Esophagus (tissue), 2 donors: ENCODE measurements at regions not wholly inside any gene's neighbourhood (a gene's known extent, or its start where the extent isn't known, plus 50 kb on each side); places are given as distances from the start of the nearest gene placed in this dataset.

Experiments
- H3K27ac ChIP-seq, 2 donors: one replicate each; pipeline ENCODE4 v1.5.1; 2013; ENCODE audit warnings: low read depth in 2 of 2, mild to moderate bottlenecking in 2 of 2, inconsistent platforms in 1 of 2, low read length in 1 of 2, moderate library complexity in 1 of 2
- H3K27me3 ChIP-seq, 2 donors: one replicate each; pipeline ENCODE4 v1.6.1; 2013; ENCODE audit warnings: low read length in 2 of 2, control low read depth in 1 of 2, mild to moderate bottlenecking in 1 of 2; ENCODE audit not compliant: insufficient read depth in 2 of 2, control insufficient read depth in 1 of 2
- H3K36me3 ChIP-seq, 2 donors: one replicate each; pipeline ENCODE4 v1.6.1; 2013; ENCODE audit warnings: low read length in 1 of 2; ENCODE audit not compliant: control insufficient read depth in 2 of 2, insufficient read depth in 2 of 2
- H3K4me1 ChIP-seq, 2 donors: one replicate each; pipeline ENCODE4 v1.6.1; 2013; ENCODE audit warnings: low read length in 1 of 2; ENCODE audit not compliant: control insufficient read depth in 2 of 2, insufficient read depth in 2 of 2
- H3K4me3 ChIP-seq, 2 donors: one replicate each; pipeline ENCODE4 v1.5.1; 2013; ENCODE audit warnings: low read length in 2 of 2, mild to moderate bottlenecking in 2 of 2, low read depth in 1 of 2, moderate library complexity in 1 of 2
- H3K9me3 ChIP-seq, 2 donors: one replicate each; pipeline ENCODE4 v1.6.1; 2013; ENCODE audit warnings: mild to moderate bottlenecking in 2 of 2, low read depth in 1 of 2, low read length in 1 of 2, moderate library complexity in 1 of 2; ENCODE audit not compliant: control insufficient read depth in 2 of 2, insufficient read depth in 1 of 2
- WGBS, 2 donors: extraction: QIAGEN DNeasy Blood & Tissue Kit; methylation state at CpG; one replicate each; pipeline ENCODE4 v1.1.7; 2013; 5-methylcytosine and 5-hydroxymethylcytosine counted together
- donor health status: healthy with polysubstance abuse.
- donor health status: Bipolar disorder and iron deficiency.

DNA sequence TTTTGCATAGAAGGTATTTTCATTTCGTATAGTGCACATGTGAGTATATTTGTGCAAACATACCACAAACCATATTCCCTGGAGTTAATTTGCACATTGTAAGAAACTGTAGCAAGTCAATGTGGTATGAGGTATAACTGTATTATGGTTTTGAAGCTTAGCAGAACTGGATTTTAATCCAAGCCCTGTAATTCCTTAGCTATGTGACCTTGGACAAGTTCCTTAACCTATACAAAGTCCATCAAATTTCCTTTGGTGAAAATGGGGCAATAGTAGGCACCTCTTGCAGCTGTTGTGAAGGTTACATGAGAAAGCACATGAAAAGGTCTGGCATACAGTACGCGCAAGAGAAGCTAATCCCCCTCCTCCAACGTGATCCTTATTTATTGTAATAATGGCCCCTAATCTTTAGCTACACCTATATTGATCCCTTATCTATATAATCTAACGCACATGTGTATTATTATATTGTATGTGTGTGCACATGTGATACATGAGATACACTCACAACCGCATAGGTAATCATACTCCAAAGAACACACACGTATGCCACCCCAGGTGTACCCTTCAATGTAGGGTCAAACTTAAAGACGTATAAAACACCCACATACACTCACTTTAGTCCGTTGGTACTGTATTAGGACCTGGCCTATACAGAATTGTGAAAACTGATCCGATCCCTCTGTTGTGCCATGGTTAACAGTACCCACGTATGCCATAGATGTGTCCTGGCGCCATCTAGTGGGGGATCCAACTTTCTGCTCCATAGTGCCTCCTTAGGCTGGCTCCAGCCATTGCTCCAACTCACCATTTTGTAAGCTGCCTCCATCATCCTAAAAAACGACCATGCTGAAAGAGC lies 402.9 kb upstream of the SLC14A2 start:
- 58 to 59% methylated on average over 13 of the region's 13 CpGs for WGBS, 2 donors
- H3K4me3 ChIP-seq, result no peak overlapping the region
- H3K27ac ChIP-seq, result no peak overlapping the region
- H3K9me3 ChIP-seq, result no peaks in the 10 kb centered on the region
- H3K27me3 ChIP-seq, result no peaks in the 10 kb centered on the region
- no peaks in the 10 kb centered on the region for H3K4me1 ChIP-seq
- H3K36me3 ChIP-seq, result no peaks in the 10 kb centered on the region

DNA sequence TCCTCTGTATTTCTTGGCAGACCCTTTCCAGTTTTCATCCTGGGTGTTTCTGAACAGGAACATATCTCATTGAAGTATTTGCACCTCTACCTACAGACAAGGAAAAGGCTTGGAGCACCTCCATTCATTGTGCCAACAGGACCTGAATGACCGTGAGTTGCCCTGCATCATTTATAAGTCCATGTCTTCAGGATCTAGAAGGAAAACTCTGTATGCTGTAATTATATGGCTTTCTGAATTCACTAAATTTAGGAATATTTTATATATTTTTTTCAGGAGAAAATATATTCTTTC lies 402.3 kb upstream of the SLC14A2 start:
- WGBS, 2 donors, result 94 to 100% methylated on average over 1 of the region's 1 CpG
- no peaks in the 10 kb centered on the region for H3K4me1 ChIP-seq
- H3K27me3 ChIP-seq, result no peaks in the 10 kb centered on the region
- H3K27ac ChIP-seq, result no peak overlapping the region
- no peaks in the 10 kb centered on the region for H3K9me3 ChIP-seq
- no peak overlapping the region for H3K4me3 ChIP-seq
- H3K36me3 ChIP-seq, result no peaks in the 10 kb centered on the region

DNA sequence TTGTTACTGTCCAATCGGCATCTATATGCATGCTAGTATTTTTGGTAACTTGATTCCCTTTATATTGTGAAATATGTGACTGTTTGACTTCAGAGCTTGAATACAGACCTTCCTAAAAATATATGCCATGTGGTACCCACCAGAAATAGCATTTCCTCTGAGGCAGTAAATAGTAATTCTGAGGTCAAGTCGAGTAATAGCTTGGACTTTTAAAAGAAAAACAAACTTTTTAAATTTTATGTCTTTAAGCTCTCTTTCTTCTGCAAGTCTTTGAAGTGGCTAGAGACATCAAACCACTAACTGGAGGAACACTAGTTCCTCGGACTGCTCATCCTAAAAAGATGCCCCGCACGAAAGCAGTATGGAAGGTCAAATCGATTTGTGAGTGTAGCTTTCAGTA lies 396.8 kb upstream of the SLC14A2 start:
- 76 to 81% methylated on average over 6 of the region's 6 CpGs for WGBS, 2 donors
- Histone ChIP-seq H3K9me3 (no peaks in the 10 kb centered on the region), H3K27ac (no peak overlapping the region), H3K36me3 (no peaks in the 10 kb centered on the region), H3K27me3 (no peaks in the 10 kb centered on the region), H3K4me1 (no peaks in the 10 kb centered on the region), H3K4me3 (no peak overlapping the region)

DNA sequence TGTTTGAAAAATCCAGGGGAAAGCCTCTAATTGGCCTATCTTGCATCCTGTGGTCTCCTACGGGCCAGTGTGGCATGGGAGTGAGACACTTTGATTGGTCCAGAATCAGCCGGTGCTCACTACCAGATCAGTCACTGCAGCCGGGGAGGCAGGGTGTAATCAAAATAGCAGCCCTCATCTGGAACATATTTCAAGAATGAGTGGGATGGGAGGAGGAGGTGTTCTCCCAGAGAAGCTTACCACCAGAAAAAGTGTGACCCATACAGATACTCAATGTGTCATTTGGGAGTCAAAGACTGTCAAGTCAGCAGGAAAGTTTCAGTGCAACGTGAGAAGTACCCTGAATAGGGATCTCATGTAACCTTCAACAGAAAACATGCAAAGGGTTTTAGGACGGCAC lies 393.9 kb upstream of the SLC14A2 start:
- H3K4me1 ChIP-seq, result no peaks in the 10 kb centered on the region
- no peaks in the 10 kb centered on the region for H3K9me3 ChIP-seq
- no peak overlapping the region for H3K4me3 ChIP-seq
- H3K27ac ChIP-seq, result no peak overlapping the region
- H3K27me3 ChIP-seq, result no peaks in the 10 kb centered on the region
- WGBS, 2 donors, result 81 to 86% methylated on average over 5 of the region's 5 CpGs
- no peaks in the 10 kb centered on the region for H3K36me3 ChIP-seq

DNA sequence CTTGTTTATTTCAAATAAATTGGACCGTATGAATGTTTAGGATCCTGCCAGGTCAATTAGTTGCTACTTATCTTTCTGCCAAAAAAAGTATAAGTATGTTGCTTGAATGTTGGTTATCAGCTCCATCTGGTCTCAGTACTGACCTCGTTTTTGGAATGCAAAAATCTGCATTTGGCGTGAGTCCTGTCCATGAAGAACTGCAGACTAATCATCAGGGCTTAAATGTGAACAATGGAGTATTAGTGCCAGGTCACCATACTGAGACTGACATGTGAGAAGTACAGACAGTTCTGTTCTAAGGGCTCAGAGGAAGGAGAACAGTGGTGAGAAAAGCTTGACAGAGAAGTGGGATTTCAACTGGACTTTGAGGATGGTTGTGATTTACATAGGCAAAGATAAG lies 393.1 kb upstream of the SLC14A2 start:
- Histone ChIP-seq H3K4me3 (no peak overlapping the region), H3K27me3 (no peaks in the 10 kb centered on the region), H3K36me3 (no peaks in the 10 kb centered on the region), H3K27ac (no peak overlapping the region), H3K4me1 (no peaks in the 10 kb centered on the region), H3K9me3 (no peaks in the 10 kb centered on the region)
- WGBS, 2 donors, result 45 to 49% methylated on average over 3 of the region's 3 CpGs

DNA sequence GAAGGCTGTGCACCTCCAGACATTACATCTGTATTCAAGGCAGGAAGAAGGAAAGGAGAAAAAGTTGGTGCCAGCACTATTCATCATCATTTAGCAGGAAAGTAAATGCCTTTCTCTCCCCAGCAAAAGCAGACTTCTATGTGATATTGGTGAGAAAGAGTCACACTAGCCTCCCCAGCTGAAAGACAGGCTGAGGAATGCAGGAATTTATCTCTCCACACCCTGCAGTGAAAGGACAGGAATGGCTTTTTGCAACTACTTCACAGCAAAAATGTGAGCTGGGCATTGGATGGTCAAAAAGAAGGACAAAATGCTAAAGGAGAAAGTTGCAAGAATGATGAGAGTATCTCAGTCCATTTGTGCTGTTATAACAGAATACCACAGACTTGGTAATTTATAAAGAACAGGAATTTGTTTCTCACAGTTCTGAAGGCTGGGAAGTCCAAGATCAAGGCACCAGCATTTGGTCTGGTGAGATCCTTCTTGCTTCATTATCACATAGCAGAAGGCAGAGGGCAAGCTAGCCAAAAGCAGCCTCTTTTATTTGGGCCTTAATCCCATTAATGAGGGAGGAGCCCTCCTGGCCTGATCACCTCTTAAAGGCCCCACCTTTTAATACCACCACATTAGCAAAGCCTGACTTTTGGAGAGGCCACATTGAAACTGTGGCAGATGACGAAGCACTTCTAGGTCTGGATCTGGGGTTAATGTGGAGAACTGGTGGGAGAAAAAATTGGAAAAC lies 388.1 kb upstream of the SLC14A2 start:
- Histone ChIP-seq H3K27ac (no peak overlapping the region), H3K4me3 (no peak overlapping the region), H3K9me3 (no peaks in the 10 kb centered on the region), H3K4me1 (no peaks in the 10 kb centered on the region), H3K27me3 (no peaks in the 10 kb centered on the region), H3K36me3 (no peaks in the 10 kb centered on the region)
- 89 to 93% methylated on average over 1 of the region's 1 CpG for WGBS, 2 donors

DNA sequence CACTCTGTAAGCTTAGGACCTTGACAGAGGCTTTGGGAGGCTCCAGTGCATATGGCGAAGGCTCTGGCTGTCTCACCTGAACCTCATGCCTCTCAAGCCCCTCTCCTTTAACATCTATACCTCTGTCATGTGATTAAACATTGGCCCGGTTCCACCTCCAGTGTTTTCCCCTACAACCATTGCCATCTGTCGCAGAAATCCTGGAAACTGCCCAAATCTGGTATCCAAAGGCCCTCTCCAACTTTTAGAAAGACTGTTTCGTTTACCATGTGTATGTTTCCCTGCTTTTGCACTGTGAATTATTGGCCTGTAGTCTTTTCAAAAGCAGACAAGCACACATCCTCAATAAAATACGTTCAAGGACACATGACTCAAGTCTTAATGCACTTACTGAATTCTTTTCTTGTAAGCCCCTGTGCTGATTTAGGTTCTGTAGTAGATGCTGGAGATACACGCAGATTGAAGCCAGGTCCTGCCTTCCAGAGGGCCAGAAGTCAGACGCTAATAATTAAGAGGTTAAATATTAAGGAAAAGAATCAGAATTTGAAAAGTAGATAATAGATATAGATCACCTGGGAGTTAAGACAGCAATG lies 386.4 kb upstream of the SLC14A2 start:
- H3K9me3 ChIP-seq, result no peaks in the 10 kb centered on the region

DNA sequence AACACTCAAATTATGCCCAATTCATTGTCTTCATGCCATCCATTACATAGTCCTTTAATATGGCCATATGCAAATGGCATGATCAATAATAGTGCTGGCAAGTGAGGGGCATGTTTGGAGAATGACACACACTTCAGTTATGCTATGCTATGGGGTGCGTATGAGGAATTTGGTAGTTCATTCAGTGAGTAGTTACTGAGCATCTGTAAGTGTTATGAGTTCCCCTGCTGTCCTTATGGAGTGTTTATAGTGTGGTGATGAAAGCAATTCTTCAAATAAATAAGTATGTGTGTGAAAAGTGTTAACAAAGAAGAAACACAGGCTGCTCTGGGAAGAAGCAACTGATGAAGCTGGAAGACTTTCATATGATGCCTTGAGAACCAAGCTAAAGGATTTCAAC lies 383.7 kb upstream of the SLC14A2 start:
- Histone ChIP-seq H3K4me1 (no peaks in the 10 kb centered on the region), H3K4me3 (no peak overlapping the region), H3K27me3 (no peaks in the 10 kb centered on the region), H3K27ac (no peak overlapping the region), H3K9me3 (no peaks in the 10 kb centered on the region), H3K36me3 (no peaks in the 10 kb centered on the region)
- 92 to 97% methylated on average over 1 of the region's 1 CpG for WGBS, 2 donors

More for the DNA sequence above, 386.4 kb upstream of the SLC14A2 start:
- Histone ChIP-seq H3K27me3 (no peaks in the 10 kb centered on the region), H3K4me3 (no peak overlapping the region), H3K4me1 (no peaks in the 10 kb centered on the region), H3K27ac (no peak overlapping the region), H3K36me3 (no peaks in the 10 kb centered on the region)
- 84 to 85% methylated on average over 7 of the region's 7 CpGs for WGBS, 2 donors

DNA sequence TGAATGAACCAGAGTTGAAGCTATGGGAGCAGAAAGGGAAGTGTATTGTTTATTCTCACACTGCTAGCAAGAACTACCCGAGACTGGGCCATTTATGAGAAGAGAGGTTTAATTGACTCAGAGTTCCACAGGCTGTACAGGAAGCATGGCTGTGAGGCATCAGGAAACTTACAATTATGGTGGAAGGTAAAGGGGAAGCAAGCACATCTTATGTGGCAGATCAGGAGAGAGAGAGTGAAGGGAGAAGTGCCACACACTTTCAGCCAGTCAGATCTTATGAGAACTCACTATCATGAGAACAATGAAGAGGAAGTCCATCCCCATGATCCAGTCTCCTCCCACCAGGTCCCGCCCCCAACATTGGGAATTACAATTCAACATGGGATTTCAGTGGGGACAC lies 383.2 kb upstream of the SLC14A2 start:
- WGBS, 2 donors, result 82% methylated on average over 2 of the region's 2 CpGs
- Histone ChIP-seq H3K4me1 (no peaks in the 10 kb centered on the region), H3K36me3 (no peaks in the 10 kb centered on the region), H3K27ac (no peak overlapping the region), H3K9me3 (no peaks in the 10 kb centered on the region), H3K27me3 (no peaks in the 10 kb centered on the region), H3K4me3 (no peak overlapping the region)
